Suppressor macrophage (primary cell): ENCODE measurements at regions not wholly inside any gene's neighbourhood (a gene's known extent, or its start where the extent isn't known, plus 50 kb on each side); places are given as distances from the start of the nearest gene placed in this dataset.

Experiments used
- DNase-seq, 4 experiments: peaks; one replicate each; pipeline ENCODE4 v3.0.0-alpha.2; 2020 to 2022

GRCh38 chr5:86880785-86881492, 263.2 kb downstream of the COX7C start:
- DNase-seq, result peak; percentile 48 to 78 (median 67)

DNA sequence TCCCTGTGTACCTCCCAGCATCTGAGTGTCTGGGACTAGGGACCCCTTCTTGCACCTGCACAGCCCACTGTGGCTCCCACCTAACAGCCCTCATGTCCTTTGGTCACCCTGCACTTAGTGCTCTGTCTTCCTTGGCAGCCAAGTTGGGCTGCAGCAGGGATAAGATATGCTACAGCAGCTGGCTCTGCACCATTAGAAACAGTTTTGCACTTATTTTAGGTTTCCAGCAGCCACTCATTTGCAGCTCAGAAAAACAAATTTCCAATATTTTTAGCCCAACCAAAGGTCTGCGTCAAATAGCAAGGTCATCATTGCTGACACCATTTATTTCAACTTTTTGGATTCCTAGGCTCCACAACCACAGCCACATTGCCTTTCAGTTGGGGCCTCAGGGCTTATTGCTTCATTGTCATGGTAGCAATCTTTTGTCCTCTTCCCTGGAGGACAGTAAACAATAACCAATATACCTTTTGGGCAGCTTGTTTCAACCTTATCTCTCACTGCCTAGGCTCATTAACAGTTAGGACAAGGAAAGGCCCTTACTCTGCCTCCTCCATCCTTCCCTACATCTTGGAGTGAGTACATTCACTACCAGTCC, 263.9 kb downstream of the COX7C start:
- DNase-seq, result no peak

DNA sequence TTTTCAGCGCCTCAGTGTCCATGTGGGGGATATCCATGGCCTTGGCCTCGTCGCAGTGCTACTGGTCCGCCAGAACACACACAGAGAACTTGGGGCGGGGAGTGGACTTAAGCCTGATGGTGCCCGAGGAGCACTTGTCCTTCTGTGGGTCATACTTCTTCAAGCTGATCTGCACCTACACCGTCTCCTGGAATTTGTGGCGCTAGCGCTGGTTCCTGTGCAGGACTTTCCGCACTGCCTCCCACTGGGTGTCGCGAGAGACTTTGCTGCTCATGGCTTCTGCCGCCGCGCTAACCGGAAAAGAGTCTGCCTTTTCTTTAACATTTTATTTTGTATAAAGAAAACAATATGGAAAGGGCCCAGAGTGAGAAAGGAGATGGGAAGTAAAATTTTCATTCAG, 266.9 kb downstream of the COX7C start:
- no peak for DNase-seq

DNA sequence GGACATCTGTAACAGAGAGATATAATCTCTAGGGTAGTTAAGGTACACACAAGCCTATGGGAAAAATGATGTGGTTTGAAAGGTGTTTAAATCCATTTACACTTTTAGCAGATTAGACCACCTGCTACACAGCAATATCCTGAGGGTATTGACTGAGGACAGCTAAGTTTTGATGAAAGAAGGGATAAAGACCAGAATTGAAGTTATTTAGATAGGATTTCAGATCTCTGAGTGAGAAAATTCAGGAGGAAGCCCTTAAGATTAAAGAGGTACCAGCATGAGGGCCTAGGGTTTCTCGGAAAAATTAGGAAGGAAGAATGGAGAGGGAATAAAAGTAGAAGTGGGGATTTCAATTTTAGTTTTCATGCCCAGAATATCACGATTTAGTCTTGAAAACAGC, 267.3 kb downstream of the COX7C start:
- no peak for DNase-seq

DNA sequence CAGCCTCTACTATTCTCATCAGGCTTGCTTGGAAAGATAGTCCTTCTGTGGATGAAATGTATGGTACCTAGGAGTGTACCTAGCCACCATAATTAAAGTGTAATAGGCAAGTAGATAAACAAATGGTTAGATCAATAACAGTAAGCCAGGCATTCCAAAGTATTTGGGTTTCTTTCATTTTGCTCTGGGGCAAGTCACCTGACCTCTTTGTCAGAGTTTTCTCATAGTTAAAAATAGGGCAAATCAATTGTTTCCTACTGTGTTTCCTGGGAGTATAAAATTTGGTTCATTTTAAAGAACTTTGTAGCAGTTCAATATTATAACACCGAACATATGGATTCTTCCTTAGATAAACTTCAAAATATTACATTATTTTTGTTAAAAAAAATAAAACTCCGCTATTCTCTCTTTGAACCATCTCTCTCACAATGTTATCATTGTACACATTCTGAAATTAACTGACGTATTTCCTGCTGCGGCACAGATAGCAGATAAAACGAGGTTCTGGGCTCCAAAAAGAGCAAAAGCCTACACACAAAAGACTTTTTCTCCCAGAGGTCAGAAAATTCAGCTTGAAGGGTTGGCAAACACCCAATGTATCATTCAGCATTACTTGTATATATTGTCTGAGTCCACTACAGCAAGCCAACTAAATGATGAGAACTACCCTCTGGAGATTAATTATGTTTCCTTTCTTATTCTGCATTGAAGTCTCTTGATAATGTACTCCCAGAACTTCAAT, 267.9 kb downstream of the COX7C start:
- DNase-seq, result no peak

- no peak for DNase-seq
Measured at GRCh38 chr5:86890375-86890774, 272.6 kb downstream of the COX7C start.

- no peak for DNase-seq
Measured at GRCh38 chr5:86894056-86894455, 276.3 kb downstream of the COX7C start.

- no peak for DNase-seq
Measured at GRCh38 chr5:86896916-86897315, 279.2 kb downstream of the COX7C start.

- no peak for DNase-seq
Measured at GRCh38 chr5:86909418-86910295, 291.9 kb downstream of the COX7C start.

GRCh38 chr5:86917117-86917579, 299.4 kb downstream of the COX7C start:
- peak; percentile 4 to 47 (median 14) for DNase-seq

DNA sequence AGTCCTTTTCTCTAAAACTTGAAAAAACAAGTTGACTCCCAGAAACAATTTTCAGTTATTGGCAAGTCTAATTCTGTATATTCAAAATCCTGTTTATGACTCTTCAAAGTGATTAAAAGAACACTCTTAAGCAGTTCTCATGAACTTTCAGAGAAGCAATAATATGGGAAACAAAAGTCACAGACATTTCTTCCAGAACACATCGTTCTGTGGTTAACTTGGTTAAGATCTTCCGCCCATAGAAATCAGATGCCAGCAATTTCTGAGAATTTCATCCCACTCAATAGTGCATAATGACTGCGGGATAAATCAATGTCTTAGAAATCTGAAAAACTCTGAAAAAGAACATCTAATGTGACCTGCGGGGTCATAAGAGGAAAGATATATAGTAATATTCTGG, 300.5 kb downstream of the COX7C start:
- no peak for DNase-seq

DNA sequence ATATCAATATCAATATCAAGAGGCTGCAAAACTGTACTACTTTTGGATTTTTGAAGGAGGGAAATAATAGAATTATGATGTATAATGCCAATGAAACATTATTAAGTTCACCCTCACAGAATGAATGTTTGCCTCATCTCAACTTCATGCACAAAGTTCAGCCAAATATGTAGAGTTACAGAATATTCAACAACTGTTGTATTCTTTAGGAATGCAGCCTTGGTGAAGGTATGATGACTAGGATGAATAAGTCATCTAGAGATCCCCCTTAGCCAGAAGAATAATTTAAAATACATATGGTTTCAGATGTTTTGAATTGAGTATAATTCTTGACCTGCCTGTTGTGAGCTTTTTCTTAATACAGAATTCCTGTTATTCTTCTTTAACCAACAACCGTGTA, 308.3 kb downstream of the COX7C start:
- DNase-seq, result no peak

DNA sequence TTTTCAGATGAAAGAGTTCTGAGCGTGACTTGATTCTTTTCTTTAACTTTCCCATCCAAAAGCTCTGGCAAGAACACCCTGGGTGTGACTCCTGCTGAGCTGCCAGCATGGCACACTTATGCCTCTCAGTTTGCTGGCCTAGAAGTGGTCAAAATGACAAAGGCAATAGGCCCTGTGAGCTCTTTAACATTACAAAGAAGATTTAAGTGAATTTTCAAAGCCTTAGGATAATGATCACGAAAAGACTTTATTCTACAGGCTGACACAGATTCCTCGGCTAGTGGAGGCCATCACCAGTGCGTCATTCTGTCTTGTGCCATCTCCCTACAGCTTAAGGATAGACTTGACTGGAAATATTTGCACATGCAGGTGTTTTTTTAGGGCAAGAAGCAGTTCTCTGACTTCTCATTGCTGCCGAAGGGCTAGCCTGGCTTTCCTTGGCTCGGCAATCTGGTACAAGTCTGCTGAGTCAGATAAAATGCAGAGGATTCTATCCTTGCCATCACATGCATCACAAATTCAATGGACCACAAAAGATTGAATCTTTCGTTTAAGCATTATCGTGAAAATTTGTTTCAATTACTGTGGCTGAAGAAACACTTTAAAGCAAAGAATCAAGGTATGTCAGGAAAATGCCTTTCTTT, 311.5 kb downstream of the COX7C start:
- no peak for DNase-seq

GRCh38 chr5:86951761-86952160, 315.9 kb upstream of the RASA1 start:
- DNase-seq, result no peak

DNA sequence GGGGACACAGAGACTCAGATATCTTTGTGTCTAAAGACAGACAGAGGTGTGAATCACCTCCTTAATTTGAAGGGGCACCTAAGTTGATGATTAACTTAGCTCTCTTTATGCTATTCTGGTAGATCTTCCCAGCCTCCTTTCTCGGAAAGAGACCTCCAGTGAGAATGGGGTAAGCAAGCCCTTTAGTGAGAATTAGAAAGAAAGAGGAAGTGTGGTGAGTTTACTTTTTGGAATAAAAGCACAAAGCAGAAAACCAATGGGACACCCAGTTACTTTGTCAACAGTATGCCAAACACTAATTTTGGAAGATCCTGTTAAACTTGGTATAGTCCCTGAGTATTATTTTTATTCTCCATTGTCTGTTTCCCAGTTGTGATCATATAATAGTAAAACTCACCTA, 302.8 kb upstream of the RASA1 start:
- DNase-seq, result no peak

DNA sequence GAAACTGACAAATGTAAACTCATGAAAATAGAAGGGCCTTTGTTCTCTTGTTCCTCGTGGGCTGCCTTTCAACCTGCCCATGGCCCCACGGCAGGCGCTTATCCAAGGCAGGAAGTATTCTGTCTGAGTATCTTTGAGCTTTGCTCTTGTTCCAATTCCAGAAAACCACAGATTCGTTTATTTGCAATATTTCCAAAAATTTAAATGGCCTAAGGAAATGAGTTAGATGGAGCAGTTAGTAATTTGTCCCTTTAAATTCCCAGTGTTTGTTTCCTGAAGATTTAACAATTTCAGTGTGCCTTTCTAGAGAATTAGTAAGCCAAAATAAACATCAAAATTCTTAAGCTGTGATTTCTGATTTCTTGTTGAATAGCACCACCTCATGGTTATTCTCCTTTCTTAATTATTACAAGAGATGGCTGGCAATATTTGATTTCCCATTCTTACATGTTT, 299.4 kb upstream of the RASA1 start:
- peak in 3 of 4 experiments; percentile 37 to 70 (median 68) for DNase-seq

DNA sequence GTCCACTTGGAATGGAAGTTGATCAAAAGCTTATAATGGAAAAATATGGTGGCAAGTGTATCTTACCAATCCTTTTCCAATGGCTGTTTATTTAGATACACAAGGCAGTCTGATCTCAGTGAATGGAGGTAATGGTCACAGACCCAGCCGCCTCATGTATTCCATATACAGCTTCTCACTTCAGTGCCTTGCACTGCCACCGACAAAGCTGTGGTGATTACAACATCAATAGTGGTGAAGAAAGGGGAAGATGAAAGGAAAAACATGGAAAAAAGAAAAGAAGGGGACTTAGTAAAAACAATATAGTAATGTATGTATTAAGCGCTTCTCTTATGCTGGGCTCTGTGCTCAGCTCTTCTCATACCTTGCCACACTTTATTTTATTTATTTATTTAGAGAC, 297.3 kb upstream of the RASA1 start:
- DNase-seq, result peak; percentile 24 to 65 (median 56)

DNA sequence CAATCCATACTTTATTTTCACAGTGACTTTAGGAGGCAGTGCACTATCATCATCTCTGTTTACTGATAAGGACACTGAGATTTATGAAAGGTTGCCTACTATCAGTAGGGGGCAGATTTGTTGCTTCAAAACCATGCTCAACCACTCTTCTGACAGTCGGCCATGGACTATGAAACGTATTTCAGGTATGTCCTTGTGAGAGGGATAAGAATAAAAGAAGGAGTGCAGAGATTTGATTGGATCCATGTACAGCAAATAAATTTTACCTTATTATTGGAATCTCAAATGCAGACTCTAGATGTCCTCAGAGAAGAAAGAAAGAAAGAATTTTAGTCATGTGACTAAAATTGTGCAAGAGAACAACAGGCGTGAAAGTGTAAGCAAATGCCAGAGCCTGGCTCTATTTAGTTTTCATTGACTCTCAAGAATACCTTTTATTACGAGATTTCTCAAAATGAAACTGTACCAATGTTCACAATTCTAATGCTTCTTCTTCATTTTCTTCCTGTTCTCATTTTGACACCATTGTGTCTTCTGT, 296.6 kb upstream of the RASA1 start:
- peak in 2 of 4 experiments; percentile 43 to 59 for DNase-seq

GRCh38 chr5:86974955-86975354, 292.7 kb upstream of the RASA1 start:
- no peak for DNase-seq

GRCh38 chr5:86977190-86977589, 290.5 kb upstream of the RASA1 start:
- DNase-seq, result peak in 2 of 4 experiments; percentile 35 to 51

GRCh38 chr5:86977808-86978207, 289.9 kb upstream of the RASA1 start:
- DNase-seq, result no peak
